ENCODE measurements at regions not wholly inside any gene's neighbourhood (a gene's known extent, or its start where the extent isn't known, plus 50 kb on each side); places are given as distances from the start of the nearest gene placed in this dataset.
"Not testable (repeated sequence)": the region's sequence is repeated elsewhere in the genome, so short reads cannot be mapped to it uniquely, and the experiment has no call there.

GRCh38 chr20:6715401-6715941 is 52.0 kb upstream of the BMP2 start:
- DNase-seq (ENCODE audit: low spot score): no peak

GRCh38 chr20:6714279-6714711 is 53.2 kb upstream of the BMP2 start:
- DNase-seq (ENCODE audit: low spot score): no peak

GRCh38 chr20:6711951-6712649 is 55.4 kb upstream of the BMP2 start:
- DNase-seq (ENCODE audit: low spot score): no peak

DNA sequence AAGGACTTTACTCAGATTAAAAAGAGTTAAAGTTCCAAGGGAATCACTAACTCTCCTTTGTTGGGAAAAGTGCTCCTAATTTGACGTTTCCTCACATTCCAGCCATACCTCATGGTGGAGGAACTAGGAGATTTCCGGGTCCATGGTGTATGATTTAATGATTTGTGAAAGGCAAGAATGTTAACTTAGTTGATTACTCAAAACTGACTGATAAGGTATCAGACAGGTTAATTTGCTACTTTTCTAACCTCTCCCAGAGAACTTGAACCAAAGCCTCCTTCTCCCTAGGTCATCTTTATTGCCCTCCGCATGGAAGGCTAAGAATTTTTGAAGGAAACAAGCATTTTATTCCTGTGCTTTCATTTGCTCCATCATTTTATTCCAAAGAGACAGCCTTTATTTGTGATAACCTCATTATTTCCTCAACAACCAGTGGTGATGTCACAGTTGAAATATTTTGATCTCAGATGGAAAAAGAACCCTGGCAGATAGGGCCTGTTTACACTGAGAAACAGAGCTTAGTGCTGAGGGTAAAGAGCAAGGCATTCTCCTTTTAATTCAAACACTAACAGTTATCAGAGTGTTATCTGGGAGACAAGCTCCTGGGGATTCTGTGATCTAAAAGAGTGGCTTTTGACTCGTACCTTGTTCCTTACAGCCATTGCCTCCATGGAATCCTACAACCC is 57.4 kb upstream of the BMP2 start:
- no peak for DNase-seq (ENCODE audit: low spot score)

DNA sequence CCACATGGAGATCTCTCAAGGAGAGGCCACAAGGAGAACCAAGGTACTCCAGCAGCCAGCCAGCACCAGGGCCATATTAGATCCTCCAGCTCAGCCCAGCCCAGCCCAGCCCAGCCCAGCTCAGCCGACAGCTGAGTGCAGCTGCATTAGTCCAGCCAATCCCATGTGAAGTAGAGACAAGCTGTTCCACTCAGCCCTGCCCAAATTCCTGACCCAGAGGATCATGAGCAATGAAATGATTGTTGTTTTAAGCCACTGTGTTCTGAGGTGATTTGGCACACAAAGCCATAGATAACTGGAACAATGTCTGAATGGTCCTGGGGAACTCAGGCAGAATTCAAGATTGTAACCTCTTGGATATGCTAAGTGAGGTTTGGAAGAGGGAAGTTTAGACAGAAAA is 59.5 kb upstream of the BMP2 start:
- no peak for DNase-seq (ENCODE audit: low spot score)

DNA sequence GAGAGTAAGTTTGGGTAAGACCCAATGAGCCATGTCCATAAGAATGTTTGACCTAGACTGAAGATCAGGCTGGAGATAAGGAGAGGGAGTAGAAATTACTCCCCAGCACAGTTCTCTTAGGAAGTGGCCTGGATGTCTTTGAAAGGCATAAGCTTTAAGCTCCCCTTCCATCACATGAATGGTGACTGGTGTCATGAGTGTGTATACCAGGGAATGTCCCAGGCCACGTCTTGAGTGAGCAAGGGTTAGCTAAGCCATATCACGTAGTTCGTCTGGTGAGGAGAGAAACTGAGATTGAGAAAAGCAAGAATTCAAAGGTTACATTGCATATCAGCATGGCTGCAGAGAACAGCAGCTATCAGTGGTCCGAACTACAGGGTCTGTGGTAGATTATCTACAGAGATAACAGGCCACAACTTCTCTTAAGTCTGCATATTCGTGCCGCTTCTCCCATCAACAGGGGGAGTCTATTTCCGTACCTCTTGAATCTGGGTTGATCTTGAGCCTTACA is 60.1 kb upstream of the BMP2 start:
- DNase-seq (ENCODE audit: low spot score): no peak

GRCh38 chr20:6705926-6706548 is 61.4 kb upstream of the BMP2 start:
- DNase-seq (ENCODE audit: low spot score): no peak

GRCh38 chr20:6705106-6705766 is 62.2 kb upstream of the BMP2 start:
- no peak for DNase-seq (ENCODE audit: low spot score)

DNA sequence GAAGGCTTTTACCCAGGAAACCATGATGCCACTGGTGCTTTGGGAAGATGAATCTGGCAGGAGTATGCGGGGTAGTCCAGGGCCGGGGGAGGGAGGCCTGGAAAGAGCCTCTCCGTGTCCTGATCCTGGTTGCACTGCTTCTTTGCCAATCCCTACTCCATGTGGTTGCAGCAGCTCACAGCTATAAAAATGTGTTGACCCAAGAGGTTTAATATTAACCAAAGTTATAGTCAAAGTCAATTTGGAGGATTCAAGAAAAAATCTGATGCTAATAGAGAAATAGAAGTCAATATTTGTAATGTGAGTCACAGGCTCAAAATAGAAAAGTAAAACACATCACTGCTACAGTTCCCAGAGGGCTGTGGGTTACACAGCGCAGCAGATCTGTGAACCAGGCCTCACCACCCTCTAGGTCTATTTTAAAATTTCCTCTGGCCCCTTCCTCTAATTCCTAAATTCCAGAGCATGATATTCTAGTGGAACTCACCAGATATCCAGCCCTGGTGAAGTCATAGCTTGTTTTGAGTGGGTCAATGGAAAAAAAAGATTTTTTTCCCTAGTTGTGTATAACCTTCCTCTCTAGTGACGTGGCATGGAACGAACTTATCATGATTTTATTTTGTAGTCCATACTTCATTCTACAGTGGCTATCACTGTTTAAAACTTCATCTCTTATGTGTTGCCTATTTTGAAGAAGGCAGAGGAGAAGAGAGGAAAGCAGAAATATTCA is 63.2 kb upstream of the BMP2 start:
- no peak for DNase-seq (ENCODE audit: low spot score)

DNA sequence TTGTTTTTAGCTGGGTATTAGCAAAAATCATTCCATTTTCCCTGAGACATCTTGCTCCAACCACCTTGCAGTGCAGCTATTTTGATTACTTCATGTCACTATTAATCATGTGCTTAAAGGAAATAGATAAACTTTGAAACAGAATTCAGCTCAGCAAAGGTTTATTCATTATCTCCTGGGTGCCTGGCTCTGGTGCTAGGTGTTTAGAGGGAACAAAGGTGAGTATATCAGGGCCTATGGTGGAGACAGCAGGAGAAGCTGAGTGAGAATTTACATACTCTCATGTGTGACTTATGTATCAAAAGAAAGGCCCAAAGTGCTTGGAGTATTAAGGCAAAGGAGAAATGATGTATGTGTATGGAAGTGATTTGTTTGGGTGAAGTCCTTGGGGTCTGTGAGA is 63.8 kb upstream of the BMP2 start:
- no peak for DNase-seq (ENCODE audit: low spot score)

- DNase-seq (ENCODE audit: low spot score): no peak
Observed at GRCh38 chr20:6703047-6703446, 64.4 kb upstream of the BMP2 start.

GRCh38 chr20:6702144-6702543 is 65.3 kb upstream of the BMP2 start:
- DNase-seq (ENCODE audit: low spot score): no peak

GRCh38 chr20:6700563-6701329 is 66.7 kb upstream of the BMP2 start:
- DNase-seq (ENCODE audit: low spot score): no peak

DNA sequence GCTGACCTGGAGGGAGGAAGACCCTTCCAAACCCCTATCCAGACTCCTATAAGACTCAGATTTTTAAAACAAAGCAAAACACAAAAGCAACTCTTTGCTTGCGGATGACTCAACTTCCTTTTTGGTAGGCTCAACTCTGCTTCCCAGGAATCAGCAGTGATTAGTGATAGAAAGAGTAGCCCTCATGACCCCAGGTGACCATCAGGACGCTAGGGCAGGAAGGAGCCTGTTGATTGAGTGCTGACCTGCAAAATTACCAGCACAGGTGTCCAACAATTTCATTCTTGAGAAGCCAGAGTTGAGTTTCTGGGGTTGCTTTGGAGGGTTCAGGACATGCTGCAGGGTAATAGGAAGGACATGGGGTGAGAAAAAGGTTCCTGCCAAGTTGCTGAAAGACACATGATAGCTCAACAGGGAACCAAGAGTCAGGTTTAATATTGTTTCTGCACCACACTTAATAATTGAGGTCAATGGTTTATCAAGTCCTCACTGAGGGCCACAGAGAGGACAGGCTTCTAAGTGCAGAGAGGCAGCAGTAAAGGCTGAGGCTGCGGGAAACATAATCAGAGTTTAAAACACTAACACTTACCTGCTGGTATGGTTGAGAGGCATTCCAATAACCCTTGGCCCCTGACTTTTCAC is 67.4 kb upstream of the BMP2 start:
- no peak for DNase-seq (ENCODE audit: low spot score)

DNA sequence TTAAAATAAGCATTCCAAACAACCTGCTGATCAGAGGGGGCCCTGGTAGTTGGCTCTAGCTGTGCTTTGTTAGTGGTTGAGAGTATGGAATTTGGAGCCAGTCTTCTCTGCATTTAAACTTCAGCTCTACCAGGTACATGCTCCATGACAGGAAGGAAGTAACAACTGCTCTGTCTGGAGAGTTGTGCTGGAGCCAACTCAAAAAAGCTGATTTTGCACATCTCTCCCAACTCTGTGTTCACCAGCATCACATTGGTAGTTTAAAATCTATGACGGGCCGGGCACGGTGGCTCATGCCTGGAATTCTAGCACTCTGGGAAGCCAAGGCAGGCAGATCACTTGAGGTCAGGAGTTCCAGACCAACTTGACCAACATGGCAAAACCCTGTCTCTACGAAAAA is 68.8 kb upstream of the BMP2 start:
- no peak for DNase-seq (ENCODE audit: low spot score)

GRCh38 chr20:6698056-6698455 is 69.4 kb upstream of the BMP2 start:
- DNase-seq (ENCODE audit: low spot score): no peak

- DNase-seq (ENCODE audit: low spot score): no peak
Observed at GRCh38 chr20:6697228-6697972, 70.1 kb upstream of the BMP2 start.

GRCh38 chr20:6696001-6696400 is 71.5 kb upstream of the BMP2 start:
- no peak for DNase-seq (ENCODE audit: low spot score)

DNA sequence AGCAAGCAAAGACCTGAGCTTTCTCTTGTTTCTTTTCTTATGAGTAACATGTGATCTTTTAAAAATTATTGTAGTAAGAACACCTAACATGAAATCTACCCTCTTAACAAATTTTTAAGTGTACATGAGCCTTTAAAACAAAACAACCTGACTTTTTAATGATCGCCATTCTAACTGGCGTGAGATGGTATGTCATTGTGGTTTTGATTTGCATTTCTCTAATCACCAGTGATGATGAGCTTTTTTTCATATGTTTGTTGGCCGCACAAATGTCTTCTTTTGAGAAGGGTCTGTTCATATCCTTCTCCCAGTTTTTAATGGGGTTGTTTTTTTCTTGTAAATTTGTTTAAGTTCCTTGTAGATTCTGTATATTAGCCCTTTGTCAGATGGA is 73.7 kb upstream of the BMP2 start:
- DNase-seq (ENCODE audit: low spot score): not testable (repeated sequence)

Data from SK-N-DZ (cell line).